ENCODE measurements at regions not wholly inside any gene's neighbourhood (a gene's known extent, or its start where the extent isn't known, plus 50 kb on each side); places are given as distances from the start of the nearest gene placed in this dataset.

DNA sequence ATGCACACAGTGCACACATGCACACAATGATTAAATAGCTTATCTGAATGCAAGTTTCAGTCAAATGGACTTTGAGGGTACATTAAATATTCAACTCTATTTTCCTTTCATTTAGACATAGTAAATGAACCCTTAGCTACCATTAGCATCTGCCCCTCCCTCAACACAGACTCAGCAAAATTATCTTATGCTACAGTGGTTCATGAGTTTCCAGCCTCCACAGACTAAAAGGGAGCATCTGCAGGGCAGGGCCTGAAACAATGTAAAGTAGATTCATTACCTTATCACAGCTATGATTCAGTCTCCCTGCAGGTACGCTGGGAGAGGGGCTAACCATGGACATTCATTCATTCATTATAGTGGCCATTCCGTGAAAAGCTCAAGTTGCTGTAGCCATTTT is 329.1 kb downstream of the VGLL3 start:
- H3K9ac ChIP-seq (ENCODE audit: insufficient read depth, low read length): no peak overlapping the region
- H3K4me1 ChIP-seq (ENCODE audit: control insufficient read depth, extremely low read depth, insufficient read depth, low read length): no peaks in the 10 kb centered on the region
- DNase-seq (ENCODE audit: low read depth in 2 of 2): no peak
- no peaks in the 10 kb centered on the region for H4K20me1 ChIP-seq (ENCODE audit: control insufficient read depth, extremely low read depth, insufficient read depth, low read length)
- no peaks in the 10 kb centered on the region for H3K9me3 ChIP-seq (ENCODE audit: control insufficient read depth, insufficient read depth, low read depth, low read length)
- no peaks in the 10 kb centered on the region for H3K36me3 ChIP-seq (ENCODE audit: control insufficient read depth, insufficient read depth, low read length)
- H3K27me3 ChIP-seq (ENCODE audit: control insufficient read depth, insufficient read depth, low read length): no peaks in the 10 kb centered on the region
- no peak overlapping the region for H3K27ac ChIP-seq (ENCODE audit: insufficient read depth, low read length)
- TF ChIP-seq EZH2 (IDR thresholded peaks at IDR 0.05; ENCODE audit: low read length, missing control alignments): no peak
- TF ChIP-seq, protein P1, sequence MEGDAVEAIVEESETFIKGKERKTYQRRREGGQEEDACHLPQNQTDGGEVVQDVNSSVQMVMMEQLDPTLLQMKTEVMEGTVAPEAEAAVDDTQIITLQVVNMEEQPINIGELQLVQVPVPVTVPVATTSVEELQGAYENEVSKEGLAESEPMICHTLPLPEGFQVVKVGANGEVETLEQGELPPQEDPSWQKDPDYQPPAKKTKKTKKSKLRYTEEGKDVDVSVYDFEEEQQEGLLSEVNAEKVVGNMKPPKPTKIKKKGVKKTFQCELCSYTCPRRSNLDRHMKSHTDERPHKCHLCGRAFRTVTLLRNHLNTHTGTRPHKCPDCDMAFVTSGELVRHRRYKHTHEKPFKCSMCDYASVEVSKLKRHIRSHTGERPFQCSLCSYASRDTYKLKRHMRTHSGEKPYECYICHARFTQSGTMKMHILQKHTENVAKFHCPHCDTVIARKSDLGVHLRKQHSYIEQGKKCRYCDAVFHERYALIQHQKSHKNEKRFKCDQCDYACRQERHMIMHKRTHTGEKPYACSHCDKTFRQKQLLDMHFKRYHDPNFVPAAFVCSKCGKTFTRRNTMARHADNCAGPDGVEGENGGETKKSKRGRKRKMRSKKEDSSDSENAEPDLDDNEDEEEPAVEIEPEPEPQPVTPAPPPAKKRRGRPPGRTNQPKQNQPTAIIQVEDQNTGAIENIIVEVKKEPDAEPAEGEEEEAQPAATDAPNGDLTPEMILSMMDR (conservative IDR thresholded peaks at IDR 0.05 in 1 of 2, IDR thresholded peaks at IDR 0.05 in 1 of 2; ENCODE audit: low read depth in 1 of 2, low read length in 2 of 2): no peak
- H3K79me2 ChIP-seq (ENCODE audit: control insufficient read depth, insufficient read depth, low read length): no peaks in the 10 kb centered on the region
- H3K4me3 ChIP-seq (replicated peaks in 1 of 4; ENCODE audit: control extremely low read depth in 1 of 4, insufficient read depth in 1 of 4, low read depth in 3 of 4, low read length in 4 of 4): no peak overlapping the region
- no peak overlapping the region for H2AFZ ChIP-seq (ENCODE audit: low read length)
- no peak overlapping the region for H3K4me2 ChIP-seq (ENCODE audit: extremely low read depth, insufficient read depth, low read length)

DNA sequence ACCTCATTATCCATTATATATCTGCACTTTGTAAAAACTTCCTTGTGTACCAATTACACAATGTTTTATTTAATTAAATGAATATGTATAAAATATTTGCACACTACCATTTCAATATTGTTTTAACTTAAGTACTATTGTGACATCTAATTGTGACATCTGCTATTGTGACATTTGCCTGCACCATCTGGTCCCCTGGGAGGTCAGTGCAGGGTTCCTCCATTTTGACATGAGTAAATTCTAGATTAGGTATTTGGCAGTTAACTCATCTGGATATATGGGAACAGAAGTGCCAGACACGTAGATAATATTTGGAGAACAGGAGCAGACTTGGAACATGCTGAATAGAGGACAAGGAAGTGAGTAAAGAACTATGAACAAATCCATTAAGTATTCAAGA is 332.1 kb downstream of the VGLL3 start:
- no peak overlapping the region for H3K27ac ChIP-seq (ENCODE audit: insufficient read depth, low read length)
- H3K4me3 ChIP-seq (replicated peaks in 1 of 4; ENCODE audit: control extremely low read depth in 1 of 4, insufficient read depth in 1 of 4, low read depth in 3 of 4, low read length in 4 of 4): no peak overlapping the region
- TF ChIP-seq EZH2 (IDR thresholded peaks at IDR 0.05; ENCODE audit: low read length, missing control alignments): no peak
- TF ChIP-seq, protein P1 (conservative IDR thresholded peaks at IDR 0.05 in 1 of 2, IDR thresholded peaks at IDR 0.05 in 1 of 2; ENCODE audit: low read depth in 1 of 2, low read length in 2 of 2): no peak
- DNase-seq (ENCODE audit: low read depth in 2 of 2): no peak
- H3K4me2 ChIP-seq (ENCODE audit: extremely low read depth, insufficient read depth, low read length): no peak overlapping the region
- H2AFZ ChIP-seq (ENCODE audit: low read length): no peak overlapping the region
- no peaks in the 10 kb centered on the region for H3K79me2 ChIP-seq (ENCODE audit: control insufficient read depth, insufficient read depth, low read length)
- no peaks in the 10 kb centered on the region for H3K27me3 ChIP-seq (ENCODE audit: control insufficient read depth, insufficient read depth, low read length)
- no peaks in the 10 kb centered on the region for H3K4me1 ChIP-seq (ENCODE audit: control insufficient read depth, extremely low read depth, insufficient read depth, low read length)
- H3K9me3 ChIP-seq (ENCODE audit: control insufficient read depth, insufficient read depth, low read depth, low read length): no peaks in the 10 kb centered on the region
- H3K36me3 ChIP-seq (ENCODE audit: control insufficient read depth, insufficient read depth, low read length): no peaks in the 10 kb centered on the region
- no peak overlapping the region for H3K9ac ChIP-seq (ENCODE audit: insufficient read depth, low read length)
- no peaks in the 10 kb centered on the region for H4K20me1 ChIP-seq (ENCODE audit: control insufficient read depth, extremely low read depth, insufficient read depth, low read length)

DNA sequence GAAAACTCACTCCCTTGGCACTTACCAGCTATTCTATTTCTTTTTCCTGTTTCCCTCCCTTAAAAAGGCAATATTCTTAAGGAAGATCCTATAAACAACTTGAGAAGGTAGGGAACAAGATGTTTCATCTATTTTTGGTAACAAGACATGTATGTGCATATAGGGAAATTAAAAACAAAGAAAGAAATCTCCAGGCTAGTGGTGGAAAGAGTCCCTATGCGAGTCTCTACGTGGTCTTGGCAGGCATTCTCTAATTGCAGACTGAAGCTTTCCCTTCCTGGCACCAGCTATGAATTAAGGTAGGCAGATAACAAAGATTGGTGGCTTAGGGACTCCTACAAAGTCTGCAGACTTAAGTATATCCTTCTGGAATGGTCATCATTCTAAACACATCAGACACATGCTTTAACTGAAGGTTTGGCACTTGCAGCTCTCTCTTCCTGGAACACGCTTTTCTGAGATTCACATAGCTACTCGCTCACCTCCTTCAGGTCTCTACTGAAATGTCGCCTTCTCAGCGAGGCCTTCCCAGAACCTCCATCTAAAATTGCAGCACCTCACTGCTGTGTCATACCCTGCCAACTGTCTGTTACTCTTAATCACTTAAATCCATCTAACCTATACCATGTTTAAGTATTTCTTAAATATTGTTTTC is 336.0 kb downstream of the VGLL3 start:
- Histone ChIP-seq H2AFZ (ENCODE audit: low read length) (no peak overlapping the region), H3K9ac (ENCODE audit: insufficient read depth, low read length) (no peak overlapping the region), H3K4me2 (ENCODE audit: extremely low read depth, insufficient read depth, low read length) (no peak overlapping the region), H3K79me2 (ENCODE audit: control insufficient read depth, insufficient read depth, low read length) (no peaks in the 10 kb centered on the region), H3K4me3 (replicated peaks in 1 of 4; ENCODE audit: control extremely low read depth in 1 of 4, insufficient read depth in 1 of 4, low read depth in 3 of 4, low read length in 4 of 4) (no peak overlapping the region), H3K36me3 (ENCODE audit: control insufficient read depth, insufficient read depth, low read length) (no peaks in the 10 kb centered on the region), H3K27me3 (ENCODE audit: control insufficient read depth, insufficient read depth, low read length) (no peaks in the 10 kb centered on the region), H3K4me1 (ENCODE audit: control insufficient read depth, extremely low read depth, insufficient read depth, low read length) (no peaks in the 10 kb centered on the region), H4K20me1 (ENCODE audit: control insufficient read depth, extremely low read depth, insufficient read depth, low read length) (no peaks in the 10 kb centered on the region), H3K9me3 (ENCODE audit: control insufficient read depth, insufficient read depth, low read depth, low read length) (no peaks in the 10 kb centered on the region), H3K27ac (ENCODE audit: insufficient read depth, low read length) (no peak overlapping the region)
- TF ChIP-seq, protein P1 (conservative IDR thresholded peaks at IDR 0.05 in 1 of 2, IDR thresholded peaks at IDR 0.05 in 1 of 2; ENCODE audit: low read depth in 1 of 2, low read length in 2 of 2): no peak
- no peak for TF ChIP-seq EZH2 (IDR thresholded peaks at IDR 0.05; ENCODE audit: low read length, missing control alignments)
- no peak for DNase-seq (ENCODE audit: low read depth in 2 of 2)
